Left ventricle myocardium inferior (tissue), 1 donor: ENCODE measurements at regions not wholly inside any gene's neighbourhood (a gene's known extent, or its start where the extent isn't known, plus 50 kb on each side); places are given as distances from the start of the nearest gene placed in this dataset.

Source experiments
- DNase-seq: peaks from one replicate; pipeline ENCODE4 v3.0.0-alpha.2; 2020
- H3K27ac ChIP-seq: fragments of 200-600 bp; replicated peaks from 2 replicates; pipeline ENCODE4 v1.8.0; 2021
- H3K27me3 ChIP-seq: fragments of 200-600 bp; 2 replicates; pipeline ENCODE4 v1.8.0; 2021; ENCODE audit warnings: low read depth
- H3K36me3 ChIP-seq: fragments of 200-600 bp; 2 replicates; pipeline ENCODE4 v1.8.0; 2021
- H3K4me1 ChIP-seq: fragments of 200-600 bp; 2 replicates; pipeline ENCODE4 v1.8.0; 2021
- H3K4me3 ChIP-seq: fragments of 200-600 bp; 2 replicates; pipeline ENCODE4 v1.8.0; 2021; ENCODE audit warnings: mild to moderate bottlenecking, moderate library complexity
- H3K9me3 ChIP-seq: fragments of 200-600 bp; replicated peaks from 2 replicates; pipeline ENCODE4 v1.8.0; 2021
- intact Hi-C: fragments of 100-400 bp; cut with micrococcal nuclease; formaldehyde crosslinking; loops from one replicate; pipeline ENCODE4 v1.11.0; 2022
- TF ChIP-seq, protein P1 (sequence below): fragments of 200-600 bp; IDR thresholded peaks from 2 replicates; pipeline ENCODE4 v1.8.0; 2021; ENCODE audit warnings: antibody characterized with exemption, mild to moderate bottlenecking, borderline replicate concordance
- donor health status: DM: no; HTN: yes; CAD: no; lungs with severe emphysema.

DNA sequence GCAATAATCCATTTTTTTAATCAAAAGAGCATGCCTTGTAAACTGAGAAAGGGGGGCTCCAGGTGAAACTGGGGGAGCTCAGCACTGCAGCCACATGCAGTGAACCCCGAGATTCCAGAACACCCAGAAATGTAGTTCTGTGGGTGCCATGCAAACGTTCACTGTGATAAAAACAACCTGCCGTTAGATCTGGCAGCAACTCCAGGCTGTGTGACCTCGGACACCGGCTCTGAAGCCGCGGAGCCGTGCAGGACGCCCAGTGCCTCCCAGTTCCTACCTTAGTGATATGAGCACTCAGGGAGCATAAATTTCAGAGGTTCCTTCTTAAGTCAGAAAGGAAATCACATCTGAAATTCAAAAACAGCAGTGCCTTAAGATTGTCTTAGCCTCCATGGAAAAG is 85.4 kb upstream of the THBS2 start:
- Histone ChIP-seq H3K36me3 (no peaks in the 10 kb centered on the region), H3K27ac (no peak overlapping the region), H3K27me3 (peaks cover 25% of the 10 kb centered on the region), H3K4me1 (no peaks in the 10 kb centered on the region), H3K4me3 (no peak overlapping the region), H3K9me3 (no peaks in the 10 kb centered on the region)
- intact Hi-C loops = no loop called here
- TF ChIP-seq, protein P1, sequence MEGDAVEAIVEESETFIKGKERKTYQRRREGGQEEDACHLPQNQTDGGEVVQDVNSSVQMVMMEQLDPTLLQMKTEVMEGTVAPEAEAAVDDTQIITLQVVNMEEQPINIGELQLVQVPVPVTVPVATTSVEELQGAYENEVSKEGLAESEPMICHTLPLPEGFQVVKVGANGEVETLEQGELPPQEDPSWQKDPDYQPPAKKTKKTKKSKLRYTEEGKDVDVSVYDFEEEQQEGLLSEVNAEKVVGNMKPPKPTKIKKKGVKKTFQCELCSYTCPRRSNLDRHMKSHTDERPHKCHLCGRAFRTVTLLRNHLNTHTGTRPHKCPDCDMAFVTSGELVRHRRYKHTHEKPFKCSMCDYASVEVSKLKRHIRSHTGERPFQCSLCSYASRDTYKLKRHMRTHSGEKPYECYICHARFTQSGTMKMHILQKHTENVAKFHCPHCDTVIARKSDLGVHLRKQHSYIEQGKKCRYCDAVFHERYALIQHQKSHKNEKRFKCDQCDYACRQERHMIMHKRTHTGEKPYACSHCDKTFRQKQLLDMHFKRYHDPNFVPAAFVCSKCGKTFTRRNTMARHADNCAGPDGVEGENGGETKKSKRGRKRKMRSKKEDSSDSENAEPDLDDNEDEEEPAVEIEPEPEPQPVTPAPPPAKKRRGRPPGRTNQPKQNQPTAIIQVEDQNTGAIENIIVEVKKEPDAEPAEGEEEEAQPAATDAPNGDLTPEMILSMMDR = no peak
- no peak for DNase-seq

DNA sequence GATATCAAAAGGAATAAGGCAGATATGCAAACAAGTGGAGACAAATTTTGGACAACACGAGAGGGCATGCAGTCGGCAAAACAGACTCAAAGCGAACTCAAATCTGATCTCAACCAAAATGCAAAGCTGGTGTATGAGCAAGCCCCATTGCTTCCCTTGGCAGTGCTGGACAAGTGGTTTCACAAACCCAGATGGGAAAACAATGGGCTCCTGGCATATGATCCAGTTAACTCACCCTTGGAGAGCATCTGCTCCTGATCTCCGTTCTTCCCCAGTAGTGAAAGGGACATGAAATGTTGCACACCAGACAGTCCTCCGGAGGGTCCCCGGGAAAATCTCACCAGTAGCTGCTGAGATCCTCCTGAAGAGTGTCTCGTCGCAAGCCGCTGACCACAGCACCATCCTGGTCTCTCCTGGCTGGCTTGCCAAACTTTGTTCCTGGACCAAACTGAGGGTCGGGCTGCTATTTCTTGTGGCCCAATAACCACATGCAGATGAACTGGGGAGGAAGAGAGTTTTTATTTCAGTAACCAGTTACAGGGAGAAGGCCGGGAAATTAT is 84.3 kb upstream of the THBS2 start:
- intact Hi-C loops = no loop called here
- H3K36me3 ChIP-seq = no peaks in the 10 kb centered on the region
- DNase-seq = no peak
- no peaks in the 10 kb centered on the region for H3K4me1 ChIP-seq
- TF ChIP-seq, protein P1 = no peak
- no peak overlapping the region for H3K4me3 ChIP-seq
- no peaks in the 10 kb centered on the region for H3K9me3 ChIP-seq
- peaks cover 29% of the 10 kb centered on the region for H3K27me3 ChIP-seq
- no peak overlapping the region for H3K27ac ChIP-seq

DNA sequence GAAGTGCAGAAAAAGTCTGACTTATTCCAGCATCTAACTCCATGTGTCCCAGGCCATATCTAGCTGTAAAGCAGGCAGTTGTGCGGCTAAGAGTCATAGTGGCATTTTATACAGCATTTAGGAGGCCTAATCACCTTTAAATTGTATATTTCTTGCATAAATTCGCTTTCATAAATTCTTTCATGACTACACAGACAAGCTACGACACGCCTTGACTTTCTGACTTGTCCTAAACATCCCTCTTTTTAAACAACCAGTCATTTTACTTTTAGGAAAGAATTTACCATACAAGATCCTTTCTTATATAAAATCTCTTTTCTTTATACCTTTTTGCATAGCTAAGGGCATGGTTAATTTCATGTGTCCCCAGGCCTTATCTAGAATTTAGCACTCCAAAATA is 81.7 kb upstream of the THBS2 start:
- no peak for DNase-seq
- H3K27ac ChIP-seq = no peak overlapping the region
- no peak overlapping the region for H3K4me3 ChIP-seq
- H3K4me1 ChIP-seq = no peaks in the 10 kb centered on the region
- H3K27me3 ChIP-seq = peaks cover 34% of the 10 kb centered on the region
- no peaks in the 10 kb centered on the region for H3K36me3 ChIP-seq
- TF ChIP-seq, protein P1 = no peak
- H3K9me3 ChIP-seq = peaks cover under 1% of the 10 kb centered on the region
- intact Hi-C loops = no loop called here

DNA sequence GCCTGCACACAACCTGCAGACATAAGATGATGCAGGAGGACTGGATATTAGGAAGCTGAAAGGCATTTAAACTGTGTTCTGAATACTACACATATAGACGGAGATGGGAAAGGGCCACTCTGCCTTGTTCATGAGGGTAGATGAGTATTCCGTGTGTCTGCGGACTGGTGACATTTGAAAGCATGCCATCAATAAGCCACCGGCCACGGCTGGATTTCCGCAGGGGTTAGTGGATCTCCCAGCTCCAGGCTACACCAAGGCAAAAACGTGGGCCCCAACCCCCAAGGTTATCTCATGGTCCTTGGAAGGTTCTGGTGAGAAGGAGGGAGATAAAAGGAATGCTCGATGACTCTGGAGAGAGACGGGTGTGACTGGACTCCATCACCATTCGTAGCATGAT is 78.6 kb upstream of the THBS2 start:
- Histone ChIP-seq H3K27ac (no peak overlapping the region), H3K27me3 (peaks cover 30% of the 10 kb centered on the region), H3K9me3 (peaks cover 15% of the 10 kb centered on the region), H3K4me3 (no peak overlapping the region), H3K36me3 (no peaks in the 10 kb centered on the region), H3K4me1 (no peaks in the 10 kb centered on the region)
- TF ChIP-seq, protein P1 = no peak
- intact Hi-C loops = no loop called here
- DNase-seq = no peak

DNA sequence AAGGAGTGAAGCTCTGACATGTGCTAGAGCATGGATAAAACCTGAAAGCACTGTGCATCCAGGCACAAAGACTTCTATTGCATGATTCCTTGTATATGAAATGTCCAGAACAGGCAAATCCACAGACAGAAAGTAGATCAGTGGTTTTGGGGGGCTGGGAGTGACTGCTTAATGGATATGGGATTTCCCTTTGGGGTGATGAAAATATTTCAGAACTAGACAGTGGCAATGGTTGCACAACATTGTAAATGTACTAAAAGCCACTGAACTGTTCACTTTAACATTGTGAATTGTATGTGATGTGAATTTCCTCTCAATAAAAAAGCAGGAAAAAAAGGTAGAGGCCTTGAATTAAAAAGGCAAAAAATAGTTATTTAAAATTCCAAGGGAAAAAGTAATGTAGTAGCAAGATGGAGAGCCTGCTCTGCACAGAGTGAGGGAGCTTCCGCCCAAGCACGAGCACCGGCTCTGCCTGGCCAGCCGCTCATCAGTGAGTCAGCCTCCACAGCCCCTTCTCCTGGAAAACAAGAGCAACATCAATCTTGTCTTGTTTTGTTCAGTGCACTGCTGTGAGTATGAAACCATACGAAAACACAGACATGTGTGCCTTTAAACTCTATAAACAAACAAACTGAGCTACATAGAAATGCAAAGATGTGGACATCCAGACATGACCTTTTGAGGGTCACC is 74.6 kb upstream of the THBS2 start:
- intact Hi-C loops = no loop called here
- Histone ChIP-seq H3K27me3 (peaks cover 26% of the 10 kb centered on the region), H3K9me3 (peaks cover 15% of the 10 kb centered on the region), H3K4me3 (no peak overlapping the region), H3K36me3 (no peaks in the 10 kb centered on the region), H3K4me1 (no peaks in the 10 kb centered on the region), H3K27ac (no peak overlapping the region)
- TF ChIP-seq, protein P1 = no peak
- no peak for DNase-seq
